GM21825 (cell line): ENCODE measurements at regions not wholly inside any gene's neighbourhood (a gene's known extent, or its start where the extent isn't known, plus 50 kb on each side); places are given as distances from the start of the nearest gene placed in this dataset.

Experiments
- ATAC-seq: cut with Tn5 transposase; IDR thresholded peaks from one replicate; pipeline ENCODE4 v1.9.1; 2021; ENCODE audit warnings: mild to moderate bottlenecking, moderate library complexity; ENCODE audit not compliant: unreplicated experiment

GRCh38 chr7:45509222-45509621 lies 64.9 kb upstream of the ADCY1 start:
- no peak for ATAC-seq

DNA sequence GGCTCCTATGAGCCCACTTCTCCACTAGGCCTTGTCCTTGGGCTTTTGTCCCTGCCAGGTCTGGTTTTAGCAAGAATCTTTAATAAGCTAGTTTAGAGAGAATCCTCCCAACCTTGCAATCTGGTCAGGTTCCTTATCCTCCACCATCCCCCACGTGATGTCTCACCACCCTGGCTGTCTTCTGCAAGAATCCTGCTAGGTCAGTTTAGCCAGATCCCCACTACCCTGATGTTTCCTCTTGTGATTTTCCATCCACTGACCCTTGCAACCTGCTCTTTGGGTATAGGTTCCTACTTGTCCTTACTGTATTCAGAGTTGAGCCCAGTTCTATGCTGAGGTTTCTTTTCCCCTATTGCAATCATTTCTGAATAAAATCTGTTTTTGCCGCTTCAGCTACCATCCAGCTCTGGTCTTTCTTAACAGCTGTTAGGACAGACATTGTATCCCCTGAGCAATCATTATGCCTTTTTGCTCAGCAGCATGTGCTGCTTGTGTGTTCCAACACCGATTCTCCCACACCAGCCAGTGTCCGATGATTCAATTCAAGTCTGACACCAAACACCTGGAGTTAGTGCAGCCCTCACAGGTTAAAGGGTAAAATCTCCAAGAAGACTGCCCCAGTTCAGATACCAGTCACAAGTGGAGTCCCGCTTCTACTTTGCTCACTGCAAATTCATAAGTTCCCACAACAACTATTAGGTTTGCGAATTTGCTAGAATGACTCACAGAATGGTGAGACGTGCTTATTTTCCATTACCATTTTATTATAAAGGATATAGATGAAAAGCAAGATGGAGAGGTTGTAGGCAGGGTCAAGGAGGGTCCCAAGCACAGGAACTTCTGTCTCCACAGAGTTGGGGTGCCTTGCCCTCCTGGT lies 62.2 kb upstream of the ADCY1 start:
- ATAC-seq: no peak

GRCh38 chr7:45514944-45515343 lies 59.2 kb upstream of the ADCY1 start:
- ATAC-seq: no peak

DNA sequence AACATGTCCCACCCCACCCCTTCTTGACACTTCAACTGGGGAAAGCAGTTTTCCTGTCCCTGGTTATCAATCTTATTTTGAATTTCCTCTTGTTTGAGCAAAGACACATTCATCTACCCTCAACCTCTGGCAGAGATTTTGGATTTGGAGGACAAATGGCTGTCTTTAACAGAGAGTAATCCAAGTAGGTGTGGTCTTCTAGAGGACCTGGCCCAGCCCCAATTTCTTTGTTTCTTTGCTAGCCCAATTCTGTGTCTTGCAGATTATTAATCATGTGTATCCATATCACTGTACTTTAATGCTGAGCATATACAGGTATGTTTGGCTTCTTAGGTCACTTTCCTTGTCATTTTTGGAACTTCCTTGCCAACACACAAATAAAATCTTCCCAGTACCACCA lies 58.8 kb upstream of the ADCY1 start:
- no peak for ATAC-seq
